Astrocyte (in vitro differentiated cells and primary cell): ENCODE measurements at regions not wholly inside any gene's neighbourhood (a gene's known extent, or its start where the extent isn't known, plus 50 kb on each side); places are given as distances from the start of the nearest gene placed in this dataset.
A peak's percentile ranks its signal among the peaks of the same experiment; 100 is the strongest.

Experiments used
- DNase-seq: peaks from one replicate; pipeline ENCODE4 v3.0.0-alpha.2; 2010; ENCODE audit warnings: low read depth
- FAIRE-seq: peaks from 2 replicates; lab custom pipeline; 2011; peaks lifted over from hg19 to GRCh38; lab: Jason Lieb, UNC
- H2AFZ ChIP-seq: 2 replicates; pipeline ENCODE4 v1.6.0; 2012; ENCODE audit warnings: low read depth, low read length, inconsistent platforms
- H3K27ac ChIP-seq: 2 replicates; pipeline ENCODE4 v1.5.1; 2011; ENCODE audit warnings: low read depth, low read length, inconsistent platforms
- H3K27me3 ChIP-seq: 2 replicates; pipeline ENCODE4 v1.6.0; 2011; ENCODE audit warnings: low read length, inconsistent platforms; ENCODE audit not compliant: insufficient read depth
- H3K36me3 ChIP-seq: 2 replicates; pipeline ENCODE4 v1.5.1; 2011; ENCODE audit warnings: low read length, inconsistent platforms; ENCODE audit not compliant: insufficient read depth
- H3K4me1 ChIP-seq: 2 replicates; pipeline ENCODE4 v1.5.1; 2011; ENCODE audit warnings: low read length, inconsistent platforms; ENCODE audit not compliant: insufficient read depth
- H3K4me2 ChIP-seq: 2 replicates; pipeline ENCODE4 v1.6.0; 2012; ENCODE audit warnings: low read length, inconsistent platforms
- H3K4me3 ChIP-seq: 2 replicates; pipeline ENCODE4 v1.5.1; 2011; ENCODE audit warnings: low read depth, mild to moderate bottlenecking, low read length, inconsistent platforms; ENCODE audit not compliant: insufficient read depth
- H3K79me2 ChIP-seq: 2 replicates; pipeline ENCODE4 v1.6.0; 2012; ENCODE audit warnings: mild to moderate bottlenecking, low read length, inconsistent platforms; ENCODE audit not compliant: insufficient read depth
- H3K9ac ChIP-seq: 2 replicates; pipeline ENCODE4 v1.6.0; 2012; ENCODE audit warnings: mild to moderate bottlenecking, low read length, inconsistent platforms
- H3K9me3 ChIP-seq: 2 replicates; pipeline ENCODE4 v1.5.1; 2012; ENCODE audit warnings: low read depth, mild to moderate bottlenecking, low read length, inconsistent platforms; ENCODE audit not compliant: insufficient read depth
- H4K20me1 ChIP-seq: 2 replicates; pipeline ENCODE4 v1.6.0; 2012; ENCODE audit warnings: low read length, inconsistent platforms; ENCODE audit not compliant: insufficient read depth
- H3K27ac Mint-ChIP-seq: one replicate; pipeline ENCODE4 v1.8.0; 2021; ENCODE audit warnings: mild to moderate bottlenecking, mixed read lengths; ENCODE audit not compliant: unreplicated experiment
- H3K27me3 Mint-ChIP-seq: one replicate; pipeline ENCODE4 v1.8.0; 2021; ENCODE audit warnings: low read depth, mixed read lengths; ENCODE audit not compliant: unreplicated experiment
- H3K36me3 Mint-ChIP-seq: one replicate; pipeline ENCODE4 v1.8.0; 2021; ENCODE audit warnings: low read depth, mixed read lengths; ENCODE audit not compliant: unreplicated experiment
- H3K4me1 Mint-ChIP-seq: one replicate; pipeline ENCODE4 v1.8.0; 2021; ENCODE audit warnings: low read depth, mixed read lengths; ENCODE audit not compliant: unreplicated experiment
- H3K4me3 Mint-ChIP-seq: one replicate; pipeline ENCODE4 v1.8.0; 2021; ENCODE audit warnings: mild to moderate bottlenecking, moderate library complexity, mixed read lengths; ENCODE audit not compliant: unreplicated experiment
- H3K9me3 Mint-ChIP-seq: one replicate; pipeline ENCODE4 v1.8.0; 2021; ENCODE audit warnings: mild to moderate bottlenecking, mixed read lengths; ENCODE audit not compliant: unreplicated experiment
- CTCF ChIP-seq: IDR thresholded peaks from 2 replicates; pipeline ENCODE4 v1.5.1; 2011; ENCODE audit warnings: low read depth, mild to moderate bottlenecking, inconsistent platforms, low read length, moderate library complexity; ENCODE audit not compliant: insufficient read depth
- EZH2 ChIP-seq: IDR thresholded peaks from 2 replicates; pipeline ENCODE4 v1.6.1; 2012; ENCODE audit warnings: mild to moderate bottlenecking, low read length, inconsistent platforms; ENCODE audit not compliant: insufficient read depth

DNA sequence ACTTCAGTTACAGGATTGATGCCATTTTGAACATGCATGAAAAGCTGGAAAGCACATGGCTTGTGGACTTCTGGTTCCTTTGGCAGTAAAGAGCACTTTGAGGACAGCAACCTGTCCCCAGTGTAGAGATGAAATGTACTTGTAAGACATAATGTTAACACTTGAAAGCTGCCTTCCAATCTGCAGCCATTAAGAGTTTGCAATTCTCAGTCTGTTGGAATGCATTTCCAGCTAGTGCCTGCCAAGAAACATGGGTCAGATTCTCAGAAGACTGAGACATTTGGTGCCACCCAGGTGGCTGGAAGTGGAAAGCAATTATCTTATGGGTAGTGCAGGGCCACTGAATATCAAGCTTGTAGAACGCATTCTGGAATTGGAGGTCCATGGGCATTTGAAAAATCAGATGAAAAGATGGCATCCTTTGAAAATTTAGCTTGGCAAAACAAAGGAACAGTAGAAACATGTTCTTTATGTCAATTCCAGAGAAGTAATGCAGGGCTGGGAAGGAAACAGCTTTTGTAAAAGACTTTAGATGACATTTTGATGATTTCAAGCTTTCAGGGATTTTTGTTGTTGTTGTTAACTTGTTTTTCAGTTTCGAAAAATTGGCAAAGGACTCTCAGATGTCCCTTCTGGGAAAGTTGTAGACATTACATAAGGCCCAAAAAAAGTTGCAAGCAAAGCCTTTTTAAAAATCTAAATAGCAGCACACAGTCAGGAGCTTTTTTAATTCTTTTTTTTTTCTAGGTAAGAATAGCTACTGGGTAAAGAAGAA, 147.0 kb downstream of the ABCA8 start:
- peaks cover 1% of the 10 kb centered on the region for H3K4me1 Mint-ChIP-seq
- H3K27me3 Mint-ChIP-seq = peaks cover 3% of the 10 kb centered on the region
- DNase-seq = peak; percentile 17
- H3K79me2 ChIP-seq = no peaks in the 10 kb centered on the region
- H3K9ac ChIP-seq = no peak overlapping the region
- no peak overlapping the region for H3K27ac ChIP-seq
- H4K20me1 ChIP-seq = no peaks in the 10 kb centered on the region
- no peaks in the 10 kb centered on the region for H3K36me3 ChIP-seq
- H3K9me3 Mint-ChIP-seq = peaks cover 8% of the 10 kb centered on the region
- H3K4me3 ChIP-seq = no peak overlapping the region
- FAIRE-seq = no peak
- no peak overlapping the region for H3K4me3 Mint-ChIP-seq
- no peaks in the 10 kb centered on the region for H3K27me3 ChIP-seq
- H3K4me2 ChIP-seq = no peak overlapping the region
- H3K27ac Mint-ChIP-seq = no peak overlapping the region
- no peaks in the 10 kb centered on the region for H3K4me1 ChIP-seq
- TF ChIP-seq CTCF (no peak), EZH2 (no peak)
- no peaks in the 10 kb centered on the region for H3K9me3 ChIP-seq
- H2AFZ ChIP-seq = no peak overlapping the region
- H3K36me3 Mint-ChIP-seq = peaks cover 2% of the 10 kb centered on the region

GRCh38 chr17:68805609-68806008, 149.6 kb downstream of the ABCA8 start:
- FAIRE-seq (no peak), DNase-seq (no peak)
- Mint-ChIP-seq H3K27me3 (peaks cover 3% of the 10 kb centered on the region), H3K27ac (no peak overlapping the region), H3K9me3 (peaks cover 6% of the 10 kb centered on the region), H3K4me3 (no peak overlapping the region), H3K4me1 (peaks cover 1% of the 10 kb centered on the region), H3K36me3 (peaks cover 2% of the 10 kb centered on the region)
- TF ChIP-seq EZH2 (no peak), CTCF (no peak)
- Histone ChIP-seq H3K9ac (no peak overlapping the region), H3K9me3 (no peaks in the 10 kb centered on the region), H3K4me2 (no peak overlapping the region), H4K20me1 (no peaks in the 10 kb centered on the region), H3K4me3 (no peak overlapping the region), H3K36me3 (no peaks in the 10 kb centered on the region), H2AFZ (no peak overlapping the region), H3K27ac (no peak overlapping the region), H3K79me2 (no peaks in the 10 kb centered on the region), H3K27me3 (no peaks in the 10 kb centered on the region), H3K4me1 (no peaks in the 10 kb centered on the region)
